GM23338 (cell line): ENCODE measurements at regions not wholly inside any gene's neighbourhood (a gene's known extent, or its start where the extent isn't known, plus 50 kb on each side); places are given as distances from the start of the nearest gene placed in this dataset.

Experiments
- ATAC-seq: fragments of 200-7000 bp; cut with Tn5 transposase; 3 replicates; pipeline ENCODE4 v1.9.1; 2020
- DNase-seq: peaks from one replicate; pipeline ENCODE4 v3.0.0-alpha.2; 2015; ENCODE audit warnings: low spot score
- H2AFZ ChIP-seq: fragments of 200-600 bp; sonication (generic); 2 replicates; pipeline ENCODE4 v1.8.0; 2016; ENCODE audit warnings: antibody characterized with exemption, mild to moderate bottlenecking, moderate library complexity
- H3F3A ChIP-seq: fragments of 200-600 bp; sonication (generic); replicated peaks from 2 replicates; pipeline ENCODE4 v1.8.0; 2017; ENCODE audit warnings: antibody characterized with exemption, mixed run types, low read depth
- H3K27ac ChIP-seq: fragments of 200-600 bp; sonication (generic); 2 replicates; pipeline ENCODE4 v1.6.1; 2016; ENCODE audit warnings: low read depth
- H3K27me3 ChIP-seq: fragments of 200-600 bp; sonication (generic); 2 replicates; pipeline ENCODE4 v1.8.0; 2016; ENCODE audit warnings: mild to moderate bottlenecking, mixed run types, moderate library complexity; ENCODE audit not compliant: insufficient read depth
- H3K36me3 ChIP-seq: fragments of 200-600 bp; sonication (generic); 2 replicates; pipeline ENCODE4 v1.8.0; 2016; ENCODE audit warnings: mild to moderate bottlenecking; ENCODE audit not compliant: insufficient read depth
- H3K4me1 ChIP-seq: fragments of 200-600 bp; sonication (generic); 2 replicates; pipeline ENCODE4 v1.8.0; 2016; ENCODE audit warnings: mild to moderate bottlenecking, moderate library complexity; ENCODE audit not compliant: insufficient read depth
- H3K4me2 ChIP-seq: fragments of 200-600 bp; sonication (generic); 2 replicates; pipeline ENCODE4 v1.7.1; 2017; ENCODE audit warnings: mixed run types
- H3K4me3 ChIP-seq: fragments of 200-600 bp; sonication (generic); 2 replicates; pipeline ENCODE4 v1.6.1; 2016; ENCODE audit warnings: mixed run types
- H3K79me2 ChIP-seq: fragments of 200-600 bp; sonication (generic); replicated peaks from 2 replicates; pipeline ENCODE4 v1.8.0; 2017; ENCODE audit warnings: mild to moderate bottlenecking; ENCODE audit not compliant: insufficient read depth
- H3K9me2 ChIP-seq: fragments of 200-600 bp; sonication (generic); 2 replicates; pipeline ENCODE4 v1.8.0; 2017; ENCODE audit not compliant: insufficient read depth
- H4K20me1 ChIP-seq: fragments of 200-600 bp; sonication (generic); replicated peaks from 2 replicates; pipeline ENCODE4 v1.8.0; 2017; ENCODE audit warnings: mild to moderate bottlenecking; ENCODE audit not compliant: insufficient read depth
- H3K27ac Mint-ChIP-seq: 2 replicates; pipeline ENCODE4 v1.8.0; 2020; ENCODE audit warnings: inconsistent platforms, mild to moderate bottlenecking, moderate library complexity, mixed read lengths
- H3K27me3 Mint-ChIP-seq: 3 replicates; pipeline ENCODE4 v1.8.0; 2022; ENCODE audit warnings: low read depth, mild to moderate bottlenecking, moderate library complexity, mixed read lengths, inconsistent platforms; ENCODE audit not compliant: insufficient read depth, poor library complexity
- H3K36me3 Mint-ChIP-seq: 3 replicates; pipeline ENCODE4 v1.8.0; 2021; ENCODE audit warnings: low read depth, mild to moderate bottlenecking, inconsistent platforms, moderate library complexity, mixed read lengths
- H3K4me1 Mint-ChIP-seq: 3 replicates; pipeline ENCODE4 v1.8.0; 2020; ENCODE audit warnings: mild to moderate bottlenecking, inconsistent platforms, mixed read lengths
- H3K4me3 Mint-ChIP-seq: 3 replicates; pipeline ENCODE4 v1.8.0; 2021; ENCODE audit warnings: moderate library complexity, mild to moderate bottlenecking, inconsistent platforms, mixed read lengths
- H3K9me3 Mint-ChIP-seq: 3 replicates; pipeline ENCODE4 v1.8.0; 2020; ENCODE audit warnings: moderate library complexity, mild to moderate bottlenecking, inconsistent platforms, mixed read lengths
- CREB1 ChIP-seq: fragments of 250-450 bp; sonication (Bioruptor Pico); IDR thresholded peaks from 2 replicates; pipeline ENCODE4 v1.5.0; 2020; ENCODE audit warnings: low read depth, mild to moderate bottlenecking, moderate library complexity
- CTCF ChIP-seq, 2 experiments: fragments of 200-600 bp in 1 of 2; sonication (generic) in 1 of 2; conservative IDR thresholded peaks; 2 replicates each; pipeline versions ENCODE4 v1.5.1 to v1.6.1; 2016 to 2017; ENCODE audit warnings: antibody characterized with exemption in 2 of 2, low read depth in 2 of 2, mild to moderate bottlenecking in 2 of 2, moderate library complexity in 1 of 2
- EZH2 ChIP-seq: fragments of 200-600 bp; sonication (generic); IDR thresholded peaks from one replicate; pipeline ENCODE4 v1.8.0; 2017; ENCODE audit warnings: antibody characterized with exemption, mild to moderate bottlenecking, low read depth; ENCODE audit not compliant: unreplicated experiment
- EZH2phosphoT487 ChIP-seq: fragments of 200-600 bp; sonication (generic); IDR thresholded peaks from one replicate; pipeline ENCODE4 v1.8.1; 2018; ENCODE audit warnings: antibody characterized with exemption; ENCODE audit not compliant: unreplicated experiment
- JUNB ChIP-seq: IDR thresholded peaks from one replicate; pipeline ENCODE4 v1.6.1; 2016; ENCODE audit warnings: antibody characterized with exemption; ENCODE audit not compliant: unreplicated experiment
- NANOG ChIP-seq: IDR thresholded peaks from 2 replicates; pipeline ENCODE4 v1.6.1; 2016; ENCODE audit warnings: antibody characterized with exemption, borderline replicate concordance
- POLR2AphosphoS5 ChIP-seq: IDR thresholded peaks from 2 replicates; pipeline ENCODE4 v1.6.1; 2016; ENCODE audit warnings: antibody characterized with exemption, low read depth
- STAT1 ChIP-seq: IDR thresholded peaks from one replicate; pipeline ENCODE4 v1.6.1; 2016; ENCODE audit warnings: antibody characterized with exemption; ENCODE audit not compliant: unreplicated experiment
- ZNF114 ChIP-seq: fragments of 250-450 bp; sonication (Bioruptor Pico); IDR thresholded peaks from 2 replicates; pipeline ENCODE4 v1.5.0; 2020; ENCODE audit warnings: mild to moderate bottlenecking, moderate library complexity
- ZNF331 ChIP-seq: fragments of 250-450 bp; sonication (Bioruptor Pico); IDR thresholded peaks from 2 replicates; pipeline ENCODE4 v1.5.0; 2020; ENCODE audit warnings: low read depth, mild to moderate bottlenecking, moderate library complexity
- TF ChIP-seq, protein P1 (sequence below): IDR thresholded peaks from one replicate; pipeline ENCODE4 v1.6.1; 2018; ENCODE audit warnings: antibody characterized with exemption; ENCODE audit not compliant: unreplicated experiment
- TF ChIP-seq, protein P2 (sequence below): IDR thresholded peaks from 2 replicates; pipeline ENCODE4 v1.6.1; 2016; ENCODE audit warnings: antibody characterized with exemption
- TF ChIP-seq, protein P3 (sequence below): fragments of 250-450 bp; sonication (Bioruptor Pico); IDR thresholded peaks from 2 replicates; pipeline ENCODE4 v1.5.0; 2020; ENCODE audit warnings: mild to moderate bottlenecking, moderate library complexity

- DNase-seq (no peak), ATAC-seq (no peak)
- H3K27me3 Mint-ChIP-seq, result peaks cover 2% of the 10 kb centered on the region
- no peaks in the 10 kb centered on the region for H3K36me3 ChIP-seq
- H3K27me3 ChIP-seq, result no peaks in the 10 kb centered on the region
- H3K4me3 ChIP-seq, result no peak overlapping the region
- H2AFZ ChIP-seq, result no peak overlapping the region
- H3K36me3 Mint-ChIP-seq, result no peaks in the 10 kb centered on the region
- H3K4me1 Mint-ChIP-seq, result no peaks in the 10 kb centered on the region
- no peak overlapping the region for H3K27ac ChIP-seq
- H3K4me3 Mint-ChIP-seq, result no peak overlapping the region
- no peak overlapping the region for H3K4me2 ChIP-seq
- no peak overlapping the region for H3K27ac Mint-ChIP-seq
- no peaks in the 10 kb centered on the region for H3K4me1 ChIP-seq
- no peaks in the 10 kb centered on the region for H3F3A ChIP-seq
- H3K79me2 ChIP-seq, result no peaks in the 10 kb centered on the region
- H3K9me2 ChIP-seq, result peaks cover 44% of the 10 kb centered on the region
- no peak for TF ChIP-seq STAT1
- no peak for TF ChIP-seq CTCF (conservative IDR thresholded peaks at IDR 0.05; ENCODE audit: low read depth in 2 of 2)
- TF ChIP-seq, protein P1, sequence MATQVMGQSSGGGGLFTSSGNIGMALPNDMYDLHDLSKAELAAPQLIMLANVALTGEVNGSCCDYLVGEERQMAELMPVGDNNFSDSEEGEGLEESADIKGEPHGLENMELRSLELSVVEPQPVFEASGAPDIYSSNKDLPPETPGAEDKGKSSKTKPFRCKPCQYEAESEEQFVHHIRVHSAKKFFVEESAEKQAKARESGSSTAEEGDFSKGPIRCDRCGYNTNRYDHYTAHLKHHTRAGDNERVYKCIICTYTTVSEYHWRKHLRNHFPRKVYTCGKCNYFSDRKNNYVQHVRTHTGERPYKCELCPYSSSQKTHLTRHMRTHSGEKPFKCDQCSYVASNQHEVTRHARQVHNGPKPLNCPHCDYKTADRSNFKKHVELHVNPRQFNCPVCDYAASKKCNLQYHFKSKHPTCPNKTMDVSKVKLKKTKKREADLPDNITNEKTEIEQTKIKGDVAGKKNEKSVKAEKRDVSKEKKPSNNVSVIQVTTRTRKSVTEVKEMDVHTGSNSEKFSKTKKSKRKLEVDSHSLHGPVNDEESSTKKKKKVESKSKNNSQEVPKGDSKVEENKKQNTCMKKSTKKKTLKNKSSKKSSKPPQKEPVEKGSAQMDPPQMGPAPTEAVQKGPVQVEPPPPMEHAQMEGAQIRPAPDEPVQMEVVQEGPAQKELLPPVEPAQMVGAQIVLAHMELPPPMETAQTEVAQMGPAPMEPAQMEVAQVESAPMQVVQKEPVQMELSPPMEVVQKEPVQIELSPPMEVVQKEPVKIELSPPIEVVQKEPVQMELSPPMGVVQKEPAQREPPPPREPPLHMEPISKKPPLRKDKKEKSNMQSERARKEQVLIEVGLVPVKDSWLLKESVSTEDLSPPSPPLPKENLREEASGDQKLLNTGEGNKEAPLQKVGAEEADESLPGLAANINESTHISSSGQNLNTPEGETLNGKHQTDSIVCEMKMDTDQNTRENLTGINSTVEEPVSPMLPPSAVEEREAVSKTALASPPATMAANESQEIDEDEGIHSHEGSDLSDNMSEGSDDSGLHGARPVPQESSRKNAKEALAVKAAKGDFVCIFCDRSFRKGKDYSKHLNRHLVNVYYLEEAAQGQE, result no peak
- no peak for TF ChIP-seq EZH2
- no peak for TF ChIP-seq POLR2AphosphoS5
- TF ChIP-seq JUNB, result no peak
- TF ChIP-seq, protein P2, sequence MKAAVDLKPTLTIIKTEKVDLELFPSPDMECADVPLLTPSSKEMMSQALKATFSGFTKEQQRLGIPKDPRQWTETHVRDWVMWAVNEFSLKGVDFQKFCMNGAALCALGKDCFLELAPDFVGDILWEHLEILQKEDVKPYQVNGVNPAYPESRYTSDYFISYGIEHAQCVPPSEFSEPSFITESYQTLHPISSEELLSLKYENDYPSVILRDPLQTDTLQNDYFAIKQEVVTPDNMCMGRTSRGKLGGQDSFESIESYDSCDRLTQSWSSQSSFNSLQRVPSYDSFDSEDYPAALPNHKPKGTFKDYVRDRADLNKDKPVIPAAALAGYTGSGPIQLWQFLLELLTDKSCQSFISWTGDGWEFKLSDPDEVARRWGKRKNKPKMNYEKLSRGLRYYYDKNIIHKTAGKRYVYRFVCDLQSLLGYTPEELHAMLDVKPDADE, result no peak
- TF ChIP-seq ZNF331 (CRISPR knock-in tag), result no peak
- no peak for TF ChIP-seq NANOG
- TF ChIP-seq, protein P3, sequence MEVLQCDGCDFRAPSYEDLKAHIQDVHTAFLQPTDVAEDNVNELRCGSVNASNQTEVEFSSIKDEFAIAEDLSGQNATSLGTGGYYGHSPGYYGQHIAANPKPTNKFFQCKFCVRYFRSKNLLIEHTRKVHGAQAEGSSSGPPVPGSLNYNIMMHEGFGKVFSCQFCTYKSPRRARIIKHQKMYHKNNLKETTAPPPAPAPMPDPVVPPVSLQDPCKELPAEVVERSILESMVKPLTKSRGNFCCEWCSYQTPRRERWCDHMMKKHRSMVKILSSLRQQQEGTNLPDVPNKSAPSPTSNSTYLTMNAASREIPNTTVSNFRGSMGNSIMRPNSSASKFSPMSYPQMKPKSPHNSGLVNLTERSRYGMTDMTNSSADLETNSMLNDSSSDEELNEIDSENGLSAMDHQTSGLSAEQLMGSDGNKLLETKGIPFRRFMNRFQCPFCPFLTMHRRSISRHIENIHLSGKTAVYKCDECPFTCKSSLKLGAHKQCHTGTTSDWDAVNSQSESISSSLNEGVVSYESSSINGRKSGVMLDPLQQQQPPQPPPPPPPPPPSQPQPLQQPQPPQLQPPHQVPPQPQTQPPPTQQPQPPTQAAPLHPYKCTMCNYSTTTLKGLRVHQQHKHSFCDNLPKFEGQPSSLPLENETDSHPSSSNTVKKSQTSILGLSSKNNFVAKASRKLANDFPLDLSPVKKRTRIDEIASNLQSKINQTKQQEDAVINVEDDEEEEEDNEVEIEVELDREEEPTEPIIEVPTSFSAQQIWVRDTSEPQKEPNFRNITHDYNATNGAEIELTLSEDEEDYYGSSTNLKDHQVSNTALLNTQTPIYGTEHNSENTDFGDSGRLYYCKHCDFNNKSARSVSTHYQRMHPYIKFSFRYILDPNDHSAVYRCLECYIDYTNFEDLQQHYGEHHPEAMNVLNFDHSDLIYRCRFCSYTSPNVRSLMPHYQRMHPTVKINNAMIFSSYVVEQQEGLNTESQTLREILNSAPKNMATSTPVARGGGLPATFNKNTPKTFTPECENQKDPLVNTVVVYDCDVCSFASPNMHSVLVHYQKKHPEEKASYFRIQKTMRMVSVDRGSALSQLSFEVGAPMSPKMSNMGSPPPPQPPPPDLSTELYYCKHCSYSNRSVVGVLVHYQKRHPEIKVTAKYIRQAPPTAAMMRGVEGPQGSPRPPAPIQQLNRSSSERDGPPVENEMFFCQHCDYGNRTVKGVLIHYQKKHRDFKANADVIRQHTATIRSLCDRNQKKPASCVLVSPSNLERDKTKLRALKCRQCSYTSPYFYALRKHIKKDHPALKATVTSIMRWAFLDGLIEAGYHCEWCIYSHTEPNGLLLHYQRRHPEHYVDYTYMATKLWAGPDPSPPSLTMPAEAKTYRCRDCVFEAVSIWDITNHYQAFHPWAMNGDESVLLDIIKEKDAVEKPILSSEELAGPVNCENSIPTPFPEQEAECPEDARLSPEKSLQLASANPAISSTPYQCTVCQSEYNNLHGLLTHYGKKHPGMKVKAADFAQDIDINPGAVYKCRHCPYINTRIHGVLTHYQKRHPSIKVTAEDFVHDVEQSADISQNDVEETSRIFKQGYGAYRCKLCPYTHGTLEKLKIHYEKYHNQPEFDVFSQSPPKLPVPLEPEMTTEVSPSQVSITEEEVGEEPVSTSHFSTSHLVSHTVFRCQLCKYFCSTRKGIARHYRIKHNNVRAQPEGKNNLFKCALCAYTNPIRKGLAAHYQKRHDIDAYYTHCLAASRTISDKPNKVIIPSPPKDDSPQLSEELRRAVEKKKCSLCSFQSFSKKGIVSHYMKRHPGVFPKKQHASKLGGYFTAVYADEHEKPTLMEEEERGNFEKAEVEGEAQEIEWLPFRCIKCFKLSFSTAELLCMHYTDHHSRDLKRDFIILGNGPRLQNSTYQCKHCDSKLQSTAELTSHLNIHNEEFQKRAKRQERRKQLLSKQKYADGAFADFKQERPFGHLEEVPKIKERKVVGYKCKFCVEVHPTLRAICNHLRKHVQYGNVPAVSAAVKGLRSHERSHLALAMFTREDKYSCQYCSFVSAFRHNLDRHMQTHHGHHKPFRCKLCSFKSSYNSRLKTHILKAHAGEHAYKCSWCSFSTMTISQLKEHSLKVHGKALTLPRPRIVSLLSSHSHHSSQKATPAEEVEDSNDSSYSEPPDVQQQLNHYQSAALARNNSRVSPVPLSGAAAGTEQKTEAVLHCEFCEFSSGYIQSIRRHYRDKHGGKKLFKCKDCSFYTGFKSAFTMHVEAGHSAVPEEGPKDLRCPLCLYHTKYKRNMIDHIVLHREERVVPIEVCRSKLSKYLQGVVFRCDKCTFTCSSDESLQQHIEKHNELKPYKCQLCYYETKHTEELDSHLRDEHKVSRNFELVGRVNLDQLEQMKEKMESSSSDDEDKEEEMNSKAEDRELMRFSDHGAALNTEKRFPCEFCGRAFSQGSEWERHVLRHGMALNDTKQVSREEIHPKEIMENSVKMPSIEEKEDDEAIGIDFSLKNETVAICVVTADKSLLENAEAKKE (CRISPR knock-in tag), result no peak
- no peak for TF ChIP-seq ZNF114 (CRISPR knock-in tag)
- TF ChIP-seq CREB1 (CRISPR knock-in tag), result no peak
- TF ChIP-seq EZH2phosphoT487, result no peak
- H3K9me3 Mint-ChIP-seq, result peaks cover 7% of the 10 kb centered on the region; the same call in 1 of the 3 replicates
- no peaks in the 10 kb centered on the region for H4K20me1 ChIP-seq
These were observed 56.4 kb downstream of the TTC32 start for GRCh38 chr2:19845323-19845920.
